ENCODE measurements at regions not wholly inside any gene's neighbourhood (a gene's known extent, or its start where the extent isn't known, plus 50 kb on each side); places are given as distances from the start of the nearest gene placed in this dataset.

DNA sequence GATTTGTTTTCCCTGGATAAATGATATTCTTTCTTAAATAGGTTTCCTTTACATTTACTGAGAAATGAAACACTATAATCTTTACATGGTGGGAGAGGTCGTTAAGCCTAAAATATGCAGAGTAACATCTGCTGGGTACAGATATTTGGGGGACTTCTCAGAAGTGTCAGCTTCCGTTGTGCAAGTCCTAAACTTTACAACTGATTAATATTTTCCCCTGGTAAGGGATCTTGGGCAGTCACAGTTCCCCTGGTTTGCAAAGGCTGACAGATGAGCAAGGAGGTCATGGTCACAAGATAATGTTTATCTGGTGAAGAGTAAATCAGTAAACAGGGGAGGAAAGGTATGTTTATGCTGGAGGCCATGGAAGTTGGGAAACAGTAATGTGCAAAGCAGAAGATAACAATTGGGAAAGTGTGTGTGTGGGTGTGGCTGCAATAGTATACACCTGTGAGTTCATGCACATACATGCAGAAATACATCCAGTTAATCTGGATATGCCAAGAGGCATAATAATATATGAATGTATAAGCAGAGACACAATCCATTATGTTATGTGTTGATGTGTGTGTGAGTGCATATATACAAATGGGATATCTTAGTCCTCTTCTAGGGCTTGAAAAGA is 508.2 kb upstream of the FAM241A start:
- no TSS peak for BruUV-seq (replicated peaks)
- intact Hi-C loops (cut with micrococcal nuclease; ENCODE audit: unreplicated experiment) (loop anchor here (10.0 kb wide), 2 partner anchors 472 to 502 kb away; no protein-coding TSS in a partner anchor), in situ Hi-C loops (cut with MboI) (loop anchor here (25.0 kb wide), 1 partner anchor 1000 kb away; no protein-coding TSS in a partner anchor)
- RAD21 ChIA-PET (ENCODE audit: unreplicated experiment): no interaction called here
- TF ChIP-seq ASH2L (IDR thresholded peaks at IDR 0.05; ENCODE audit: borderline replicate concordance, low read depth) (no peak), MTA3 (IDR thresholded peaks at IDR 0.05; ENCODE audit: borderline replicate concordance, low read length) (no peak), MYC (IDR thresholded peaks at IDR 0.05; ENCODE audit: insufficient read depth, insufficient read length, insufficient replicate concordance, low read length, severe bottlenecking) (no peak), KLF5 (IDR thresholded peaks at IDR 0.05; ENCODE audit: partially characterized antibody) (no peak), EZH2 (IDR thresholded peaks at IDR 0.05; ENCODE audit: borderline replicate concordance, control insufficient read depth, low read depth, low read length) (no peak), ESRRA (IDR thresholded peaks at IDR 0.05; ENCODE audit: low read length) (no peak), ZNF217 (IDR thresholded peaks at IDR 0.05) (no peak), EED (IDR thresholded peaks at IDR 0.05; ENCODE audit: low read depth) (no peak), ZNF274 (IDR thresholded peaks at IDR 0.05; ENCODE audit: insufficient read depth, insufficient read length) (no peak), ZNF24 (IDR thresholded peaks at IDR 0.05) (no peak), TCF12 (IDR thresholded peaks at IDR 0.05; ENCODE audit: low read depth, low read length) (no peak), BACH1 (IDR thresholded peaks at IDR 0.05; ENCODE audit: borderline replicate concordance) (no peak)
- TF ChIP-seq, protein P1, sequence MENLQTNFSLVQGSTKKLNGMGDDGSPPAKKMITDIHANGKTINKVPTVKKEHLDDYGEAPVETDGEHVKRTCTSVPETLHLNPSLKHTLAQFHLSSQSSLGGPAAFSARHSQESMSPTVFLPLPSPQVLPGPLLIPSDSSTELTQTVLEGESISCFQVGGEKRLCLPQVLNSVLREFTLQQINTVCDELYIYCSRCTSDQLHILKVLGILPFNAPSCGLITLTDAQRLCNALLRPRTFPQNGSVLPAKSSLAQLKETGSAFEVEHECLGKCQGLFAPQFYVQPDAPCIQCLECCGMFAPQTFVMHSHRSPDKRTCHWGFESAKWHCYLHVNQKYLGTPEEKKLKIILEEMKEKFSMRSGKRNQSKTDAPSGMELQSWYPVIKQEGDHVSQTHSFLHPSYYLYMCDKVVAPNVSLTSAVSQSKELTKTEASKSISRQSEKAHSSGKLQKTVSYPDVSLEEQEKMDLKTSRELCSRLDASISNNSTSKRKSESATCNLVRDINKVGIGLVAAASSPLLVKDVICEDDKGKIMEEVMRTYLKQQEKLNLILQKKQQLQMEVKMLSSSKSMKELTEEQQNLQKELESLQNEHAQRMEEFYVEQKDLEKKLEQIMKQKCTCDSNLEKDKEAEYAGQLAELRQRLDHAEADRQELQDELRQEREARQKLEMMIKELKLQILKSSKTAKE (IDR thresholded peaks at IDR 0.05; ENCODE audit: low read depth, poor library complexity, severe bottlenecking): no peak
- TF ChIP-seq, protein P2, sequence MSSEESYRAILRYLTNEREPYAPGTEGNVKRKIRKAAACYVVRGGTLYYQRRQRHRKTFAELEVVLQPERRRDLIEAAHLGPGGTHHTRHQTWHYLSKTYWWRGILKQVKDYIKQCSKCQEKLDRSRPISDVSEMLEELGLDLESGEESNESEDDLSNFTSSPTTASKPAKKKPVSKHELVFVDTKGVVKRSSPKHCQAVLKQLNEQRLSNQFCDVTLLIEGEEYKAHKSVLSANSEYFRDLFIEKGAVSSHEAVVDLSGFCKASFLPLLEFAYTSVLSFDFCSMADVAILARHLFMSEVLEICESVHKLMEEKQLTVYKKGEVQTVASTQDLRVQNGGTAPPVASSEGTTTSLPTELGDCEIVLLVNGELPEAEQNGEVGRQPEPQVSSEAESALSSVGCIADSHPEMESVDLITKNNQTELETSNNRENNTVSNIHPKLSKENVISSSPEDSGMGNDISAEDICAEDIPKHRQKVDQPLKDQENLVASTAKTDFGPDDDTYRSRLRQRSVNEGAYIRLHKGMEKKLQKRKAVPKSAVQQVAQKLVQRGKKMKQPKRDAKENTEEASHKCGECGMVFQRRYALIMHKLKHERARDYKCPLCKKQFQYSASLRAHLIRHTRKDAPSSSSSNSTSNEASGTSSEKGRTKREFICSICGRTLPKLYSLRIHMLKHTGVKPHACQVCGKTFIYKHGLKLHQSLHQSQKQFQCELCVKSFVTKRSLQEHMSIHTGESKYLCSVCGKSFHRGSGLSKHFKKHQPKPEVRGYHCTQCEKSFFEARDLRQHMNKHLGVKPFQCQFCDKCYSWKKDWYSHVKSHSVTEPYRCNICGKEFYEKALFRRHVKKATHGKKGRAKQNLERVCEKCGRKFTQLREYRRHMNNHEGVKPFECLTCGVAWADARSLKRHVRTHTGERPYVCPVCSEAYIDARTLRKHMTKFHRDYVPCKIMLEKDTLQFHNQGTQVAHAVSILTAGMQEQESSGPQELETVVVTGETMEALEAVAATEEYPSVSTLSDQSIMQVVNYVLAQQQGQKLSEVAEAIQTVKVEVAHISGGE (CRISPR knock-in tag; IDR thresholded peaks at IDR 0.05): no peak
- Histone ChIP-seq H3K4me3 (no peak overlapping the region), H3K9ac (ENCODE audit: control insufficient read depth, insufficient read depth, low read length) (no peak overlapping the region), H2AFZ (ENCODE audit: control insufficient read depth, low read depth, low read length) (no peak overlapping the region), H3K27me3 (replicated peaks in 1 of 2; ENCODE audit: control insufficient read depth in 2 of 2, insufficient read depth in 2 of 2, low read length in 1 of 2) (no peaks in the 10 kb centered on the region; a peak in 1 of 4 replicates), H3K79me2 (ENCODE audit: control insufficient read depth, insufficient read depth, low read length) (no peaks in the 10 kb centered on the region), H3K36me3 (ENCODE audit: control insufficient read depth in 2 of 2, insufficient read depth in 2 of 2, low read length in 1 of 2) (no peaks in the 10 kb centered on the region), H3K4me1 (ENCODE audit: control insufficient read depth, insufficient read depth, low read length) (no peaks in the 10 kb centered on the region), H3K27ac (ENCODE audit: control insufficient read depth, insufficient read depth) (no peak overlapping the region), H4K20me1 (ENCODE audit: control insufficient read depth, insufficient read depth) (no peaks in the 10 kb centered on the region), H3K9me3 (replicated peaks; ENCODE audit: control insufficient read depth, insufficient read depth, low read length) (no peaks in the 10 kb centered on the region), H3K4me2 (ENCODE audit: control insufficient read depth, insufficient read depth) (no peak overlapping the region)
- DNase-seq (ENCODE audit: low read depth, low spot score): no peak
- no peak for FAIRE-seq
- CTCF ChIA-PET: interaction anchor here (1.1 kb wide), 1 partner anchor 395 kb away, joined by 3 read pairs; no protein-coding TSS in a partner anchor
- POLR2A ChIA-PET: no interaction called here
- SMC1A ChIA-PET (ENCODE audit: uncharacterized antibody, unreplicated experiment): no interaction called here
- ATAC-seq: no peak
- WGBS (ENCODE audit: insufficient coverage, insufficient replicate concordance, low lambda C conversion rate, missing lambda C conversion rate): 0% methylated on average over 2 of the region's 2 CpGs
